Stimulated activated CD4-positive, alpha-beta T cell treated with anti-CD3 and anti-CD28 coated beads, Interleukin-1b, Interleukin-23, amount 100 ng/mL, for 24 hours (primary cell): ENCODE measurements at regions not wholly inside any gene's neighbourhood (a gene's known extent, or its start where the extent isn't known, plus 50 kb on each side); places are given as distances from the start of the nearest gene placed in this dataset.

ENCODE experiments used
- DNase-seq, 4 experiments: peaks; one replicate each; pipeline ENCODE4 v3.0.0-alpha.2; 2020; ENCODE audit warnings: low read depth in 4 of 4, low spot score in 1 of 4

DNA sequence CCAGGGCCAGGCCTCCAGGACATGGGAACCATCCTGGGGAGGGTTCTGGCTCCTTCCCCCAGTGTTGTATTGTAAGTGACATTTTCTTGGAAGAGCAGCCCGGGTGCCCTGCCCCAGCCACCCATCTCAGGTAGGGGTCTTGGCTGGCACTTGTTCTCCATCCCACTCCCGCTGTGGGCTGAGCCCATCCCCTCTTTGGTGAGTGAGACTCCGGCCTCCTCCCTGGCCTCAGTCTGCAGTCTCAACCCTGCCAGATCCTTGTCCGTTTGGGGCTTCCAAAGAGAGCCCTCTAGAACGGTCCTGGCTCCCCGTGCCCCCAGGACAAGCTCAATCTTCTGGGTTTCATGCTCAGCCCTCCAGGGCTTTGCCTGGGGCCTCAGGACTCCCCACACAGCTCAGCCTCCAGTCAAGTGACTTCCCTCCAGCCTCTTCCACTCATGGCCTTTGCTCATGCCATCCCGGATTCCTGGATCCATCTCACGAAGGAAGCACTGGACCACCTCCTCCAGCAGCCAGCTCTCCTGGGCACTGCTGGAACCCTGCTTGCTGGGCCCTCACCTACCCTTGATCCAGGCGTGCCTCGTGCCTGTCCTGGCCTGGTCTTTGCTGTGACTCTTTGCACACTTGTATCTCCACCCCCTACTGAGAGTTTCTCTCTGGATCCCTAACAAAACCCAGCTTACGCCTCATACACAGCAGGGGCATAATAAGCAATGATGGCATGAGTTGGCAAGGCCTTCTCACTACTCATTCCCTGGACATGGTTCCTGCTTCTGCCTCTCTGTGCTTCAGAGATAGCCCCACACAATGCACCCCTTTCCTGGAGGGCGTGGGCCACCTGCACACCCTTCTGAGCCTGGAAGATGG lies 297.4 kb upstream of the RTL1 start:
- DNase-seq, result no peak

DNA sequence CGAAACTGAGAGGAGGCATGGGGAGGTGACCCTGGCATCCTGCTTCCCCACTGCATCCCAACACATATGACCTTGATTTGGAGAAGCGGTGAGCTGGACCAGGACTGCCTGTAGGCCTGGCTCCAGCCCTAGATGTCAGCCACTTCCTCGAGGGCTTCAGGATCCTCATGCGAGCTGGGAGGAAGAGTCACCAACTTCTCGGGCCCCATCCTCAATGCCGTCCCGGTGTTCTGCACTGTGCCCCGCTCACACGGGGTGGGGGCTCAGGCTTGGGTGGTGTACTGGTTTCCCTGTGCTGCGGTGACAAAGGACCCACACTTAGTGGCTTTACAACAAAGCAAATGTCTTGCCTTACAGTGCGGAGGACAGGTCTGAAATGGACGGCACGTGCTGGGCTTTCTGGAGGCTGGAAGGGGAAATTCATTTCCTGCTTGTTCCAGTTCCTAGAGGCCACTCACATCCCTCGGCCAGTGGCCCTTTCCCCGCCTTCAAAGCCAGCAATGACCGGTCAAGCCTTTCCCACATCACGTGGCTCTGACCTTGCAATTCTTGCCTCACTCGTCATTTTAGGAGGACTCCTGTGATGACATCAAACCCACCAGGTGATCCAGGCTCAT lies 298.1 kb upstream of the RTL1 start:
- DNase-seq, result no peak

DNA sequence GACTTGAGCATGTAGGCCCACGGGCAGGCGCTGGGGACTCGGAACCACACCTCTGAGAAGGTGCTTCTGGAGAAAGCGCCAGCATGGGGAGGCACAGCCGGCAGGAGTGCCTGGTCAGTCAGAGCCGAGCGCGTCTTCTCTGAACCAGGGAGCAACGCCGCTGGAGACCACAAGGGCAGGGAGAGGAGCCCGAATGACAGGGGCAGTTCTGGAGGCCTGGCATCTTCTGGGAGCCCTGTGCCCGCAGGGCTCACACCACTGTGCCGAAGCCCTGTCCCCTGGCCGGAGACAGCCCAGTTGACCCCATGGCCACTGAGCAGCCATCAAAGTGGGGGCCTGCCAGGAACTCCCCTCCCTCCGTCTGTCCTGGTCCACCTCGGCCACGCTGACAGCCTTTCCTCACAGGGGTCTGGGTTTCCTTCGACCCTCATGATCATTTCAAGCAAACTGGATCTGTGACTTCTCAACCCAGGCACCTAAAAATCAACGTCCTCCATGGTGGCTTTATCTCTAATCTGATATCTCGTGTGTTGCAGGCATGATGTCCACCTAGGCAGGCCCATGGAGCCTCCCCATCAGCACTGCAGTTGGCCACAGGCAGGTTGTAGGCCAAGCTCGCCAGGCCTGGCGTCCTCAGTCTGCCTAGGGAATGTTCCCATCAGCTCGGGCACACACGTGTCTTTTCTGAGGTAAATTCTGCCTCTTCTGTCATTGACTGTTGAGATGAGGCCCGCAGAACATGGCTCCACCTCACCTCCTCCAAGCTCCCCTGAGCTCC lies 299.3 kb upstream of the RTL1 start:
- no peak for DNase-seq

DNA sequence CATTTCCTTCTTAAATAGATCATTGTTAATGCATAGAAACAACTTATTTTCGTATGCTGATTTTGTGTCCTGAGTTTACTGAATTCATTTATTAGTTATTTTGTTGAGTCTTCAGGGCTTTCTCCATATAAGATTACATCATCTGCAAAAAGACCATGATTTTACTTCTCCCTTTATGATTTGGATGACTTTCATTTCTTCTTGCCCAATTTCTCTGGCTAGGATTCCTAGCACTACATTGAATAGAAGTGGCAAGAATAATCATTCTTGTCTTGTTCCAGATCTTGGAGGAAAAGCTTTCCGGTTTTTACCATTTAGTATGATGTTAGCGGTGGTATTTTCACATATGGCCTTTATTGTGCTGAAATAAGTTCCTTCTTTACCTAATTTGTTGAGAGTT lies 303.0 kb upstream of the RTL1 start:
- no peak for DNase-seq

DNA sequence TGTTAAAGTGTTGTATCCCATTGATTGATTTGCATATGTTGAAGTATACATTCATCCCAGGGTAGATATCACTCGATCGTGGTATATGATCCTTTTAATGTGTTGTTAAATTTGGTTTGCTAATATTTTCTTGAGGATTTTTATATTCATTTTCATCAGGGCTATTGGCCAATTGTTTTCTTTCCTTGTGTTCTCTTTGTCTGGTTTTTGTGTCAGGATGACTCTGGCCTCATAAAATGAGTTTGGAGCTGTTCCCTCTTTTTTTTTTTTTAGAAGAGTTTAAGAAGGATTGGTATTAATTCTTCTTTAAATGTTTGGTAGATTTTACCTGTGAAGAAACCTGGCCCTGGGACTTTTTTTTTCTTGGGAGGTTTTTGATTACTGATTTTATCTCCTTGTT lies 303.5 kb upstream of the RTL1 start:
- no peak for DNase-seq

DNA sequence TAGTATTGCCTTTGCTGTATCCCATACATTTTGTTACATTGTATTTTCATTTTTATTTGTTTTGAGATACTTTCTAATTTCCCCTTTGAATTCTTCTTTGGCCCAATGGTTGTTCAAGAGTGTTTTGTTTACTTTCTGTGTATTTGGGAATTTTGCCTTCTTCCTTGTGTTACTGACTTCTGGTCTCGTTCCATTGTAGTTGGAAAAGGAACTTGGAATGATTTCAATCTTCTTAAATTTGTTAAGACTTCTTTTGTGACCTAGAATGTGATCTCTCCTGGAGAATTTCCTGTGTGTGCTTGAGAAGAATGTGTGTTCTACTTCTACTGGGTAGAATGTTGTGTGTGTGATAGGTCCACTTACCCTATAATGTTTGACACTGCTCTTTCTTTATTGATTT lies 304.4 kb upstream of the RTL1 start:
- no peak for DNase-seq

DNA sequence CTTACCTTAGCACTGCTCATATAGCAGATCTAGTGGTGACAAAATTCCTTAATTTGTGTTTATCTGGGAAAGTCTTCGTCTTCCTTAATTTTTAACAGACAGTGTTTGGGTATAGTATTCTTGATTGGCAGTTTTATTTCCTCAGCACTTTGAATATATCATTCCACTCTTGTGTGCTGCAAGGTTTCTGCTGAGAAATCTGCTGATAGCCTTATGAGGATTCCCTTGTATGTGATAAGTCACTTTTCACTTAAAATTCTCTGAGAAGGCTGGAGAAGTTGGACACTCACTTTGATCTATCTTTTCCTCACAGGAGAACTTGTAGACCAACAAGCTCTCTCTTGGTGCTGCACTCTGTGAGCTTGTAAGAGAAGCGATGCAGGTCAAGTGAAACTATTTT lies 306.1 kb upstream of the RTL1 start:
- no peak for DNase-seq

DNA sequence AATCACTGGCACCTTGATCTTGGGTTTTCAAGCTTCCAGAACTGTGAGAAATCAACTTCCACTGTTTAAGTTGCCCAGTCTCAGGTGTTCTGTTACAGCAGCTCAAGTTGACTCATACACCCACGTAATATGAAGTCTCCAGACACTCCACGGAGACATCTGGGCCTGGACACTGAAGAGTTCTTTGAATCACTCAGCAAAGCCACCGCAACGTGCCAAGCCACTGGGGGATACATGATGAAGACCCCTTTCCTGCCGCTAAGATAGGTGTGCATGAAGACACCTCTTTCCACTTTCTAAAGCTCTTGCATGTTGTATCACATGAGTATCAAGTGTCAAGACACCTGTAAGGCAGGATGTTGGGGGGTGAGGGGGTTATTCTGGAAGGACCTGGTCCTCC lies 311.7 kb upstream of the RTL1 start:
- no peak for DNase-seq

DNA sequence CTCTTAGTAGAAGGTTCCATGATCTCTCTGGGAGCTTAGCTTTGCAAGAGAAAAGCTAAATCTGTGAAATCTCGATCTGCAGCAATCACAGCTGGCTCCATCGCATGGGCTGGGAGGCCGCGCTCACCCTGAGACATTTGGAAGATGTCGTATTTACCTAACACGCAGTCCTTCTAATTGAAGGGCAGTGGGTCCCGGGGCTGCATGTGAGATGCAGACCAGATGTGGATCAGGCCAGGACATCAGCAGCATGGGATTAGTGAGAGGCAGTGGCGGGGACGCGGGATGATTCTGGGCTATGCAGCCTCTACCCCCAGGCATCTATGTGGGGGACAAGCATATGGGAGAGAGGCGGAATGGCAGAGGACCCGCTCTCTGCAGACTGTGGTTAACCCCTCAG lies 312.4 kb upstream of the RTL1 start:
- no peak for DNase-seq

DNA sequence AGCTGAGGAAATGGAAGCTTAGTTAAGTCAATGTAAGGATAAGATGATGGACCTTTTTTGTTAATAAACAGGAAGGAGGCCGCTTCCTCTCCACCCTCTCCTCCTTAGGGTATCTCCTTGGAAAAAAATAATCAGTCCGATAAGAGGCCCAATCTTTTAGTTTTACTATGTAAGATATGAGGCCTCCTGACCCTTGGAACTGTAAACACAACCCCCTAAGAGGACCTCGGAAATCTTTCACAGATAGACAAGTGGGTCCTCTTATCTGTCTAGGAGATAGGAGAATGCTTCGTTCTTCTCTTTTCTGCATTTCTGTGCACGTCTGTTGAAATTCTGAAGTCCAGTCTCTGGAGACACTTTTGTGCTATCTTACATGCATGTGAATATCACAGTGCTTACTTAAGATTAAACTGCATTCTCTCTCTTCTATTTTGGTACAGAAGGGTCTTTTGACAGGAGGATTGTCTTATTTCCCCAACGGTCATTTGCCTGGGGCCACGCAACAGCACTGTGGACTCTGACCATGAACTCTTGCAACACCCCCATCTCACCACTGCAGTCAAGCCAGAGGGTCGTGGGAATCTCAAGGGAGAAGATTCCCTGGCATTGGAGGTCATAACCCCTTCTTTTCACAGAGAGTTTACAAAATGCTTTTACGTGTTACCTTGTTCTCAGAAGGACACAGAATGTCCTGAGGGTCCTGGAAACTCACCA lies 313.0 kb upstream of the RTL1 start:
- no peak for DNase-seq

DNA sequence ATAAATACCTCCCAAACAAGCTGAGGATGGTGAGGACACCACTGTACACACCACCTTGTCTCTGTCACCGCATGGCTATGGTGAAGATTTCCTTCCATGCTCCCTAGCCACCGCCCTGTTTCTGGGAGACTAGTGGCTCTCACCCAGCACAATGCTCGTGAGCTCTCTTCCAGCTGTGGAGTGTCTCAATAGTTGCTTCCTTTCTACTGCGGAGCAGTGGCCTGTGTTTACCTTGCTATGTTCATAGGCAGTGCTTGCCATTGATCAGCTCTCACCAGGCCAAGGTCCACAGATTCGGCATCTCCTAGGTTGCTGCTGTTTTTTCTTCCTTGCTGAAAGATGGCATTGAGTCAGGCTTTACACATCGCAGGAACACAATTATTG lies 313.6 kb upstream of the RTL1 start:
- DNase-seq, result no peak

DNA sequence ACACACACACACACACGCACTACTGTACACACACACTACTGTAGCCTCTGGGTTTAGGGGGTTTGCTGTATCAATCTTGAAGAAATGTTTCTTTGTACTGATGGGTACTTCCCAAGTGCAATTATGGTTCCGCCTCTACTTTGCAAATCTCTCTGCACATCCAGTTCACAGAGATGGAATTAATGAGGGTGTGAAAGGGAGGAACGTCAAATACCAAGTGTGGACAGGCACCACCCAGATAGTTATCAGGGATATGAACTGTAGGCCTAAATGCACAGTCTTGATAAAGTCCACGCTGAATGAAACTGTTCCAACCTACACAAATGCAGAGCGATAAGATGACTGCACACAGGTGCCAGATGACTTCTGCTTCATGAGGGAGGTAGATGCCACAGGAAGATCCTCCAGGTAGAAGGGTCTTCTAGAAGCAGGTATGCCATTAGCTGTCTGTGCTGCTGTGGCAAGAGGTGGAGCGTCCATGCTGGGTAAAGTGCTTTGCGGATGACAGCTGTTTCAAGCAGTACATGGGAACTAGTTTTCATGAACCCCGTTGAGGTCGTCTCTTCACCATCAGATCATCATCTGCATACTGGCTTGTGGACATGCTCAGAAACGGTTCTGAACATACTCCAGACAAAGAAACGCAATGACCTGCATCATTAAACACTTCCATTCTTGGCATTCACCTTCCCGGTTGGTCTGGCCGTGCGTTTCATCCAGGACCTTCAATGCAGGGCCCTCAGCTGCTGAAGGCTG lies 314.3 kb upstream of the RTL1 start:
- no peak for DNase-seq

DNA sequence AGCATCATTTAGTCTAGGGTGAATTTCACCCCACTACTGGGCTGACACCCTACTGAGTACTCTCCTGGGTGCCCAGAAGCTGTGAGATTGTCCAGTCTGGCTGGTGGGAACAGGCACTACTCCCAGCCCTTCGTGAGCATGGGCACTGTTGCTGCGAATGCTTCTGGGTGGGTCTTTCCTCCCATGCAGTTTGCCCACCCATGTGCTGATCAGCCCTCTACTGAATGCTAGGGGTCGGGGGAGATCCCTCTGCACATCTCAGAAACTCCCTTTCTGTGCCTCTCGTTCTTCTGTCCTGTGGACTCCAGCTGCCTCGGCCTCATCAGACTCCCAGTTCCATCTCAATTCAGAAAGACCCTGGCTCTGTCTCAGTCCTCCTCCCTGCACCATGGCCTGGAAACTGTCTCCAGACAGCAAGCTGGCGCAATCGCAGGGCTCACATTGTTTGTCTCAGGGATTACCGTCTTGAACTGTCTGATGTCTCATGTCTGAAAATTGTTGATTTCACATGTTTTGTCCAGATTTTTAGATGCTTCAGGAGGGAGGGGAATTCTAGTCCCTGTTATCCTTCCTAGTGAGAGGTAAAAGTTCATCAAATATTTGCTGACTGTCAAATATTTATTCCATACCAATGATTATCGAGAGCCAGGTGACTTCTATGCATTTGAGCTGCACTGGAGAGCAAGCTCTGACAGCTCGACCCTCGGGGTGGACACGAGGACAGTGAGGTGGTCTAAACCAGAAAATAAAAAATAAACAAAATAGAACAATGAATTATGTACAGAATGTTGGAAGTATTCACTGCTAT lies 316.6 kb upstream of the RTL1 start:
- no peak for DNase-seq

DNA sequence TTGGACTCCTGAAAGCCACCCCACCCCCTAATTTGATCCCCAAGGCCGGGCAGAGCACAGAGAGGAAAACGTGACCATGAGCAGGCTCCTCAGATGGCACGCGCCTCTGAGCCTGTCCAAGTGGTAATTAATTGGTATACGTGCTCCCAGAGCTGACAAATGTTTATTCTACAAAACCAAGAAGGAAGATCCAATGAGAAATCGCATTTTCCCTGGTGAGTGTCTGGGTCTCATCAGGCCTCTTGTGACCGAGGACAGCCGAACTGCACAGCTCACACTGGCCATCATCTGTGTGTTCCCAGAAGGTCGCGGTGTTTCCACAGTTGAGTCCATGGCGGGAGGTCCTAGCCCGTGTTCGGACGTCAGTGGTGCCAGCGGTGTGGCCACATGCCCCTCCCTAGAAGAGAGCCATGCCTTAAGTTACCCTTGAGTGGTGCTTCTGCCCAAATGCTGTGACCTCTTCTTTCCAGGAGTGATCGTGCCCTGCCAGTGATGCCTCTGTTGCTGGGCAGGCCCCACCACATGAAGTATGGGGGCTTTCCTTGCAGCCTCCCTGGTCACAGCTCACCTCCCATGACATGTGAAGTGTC lies 317.5 kb upstream of the RTL1 start:
- DNase-seq, result no peak

DNA sequence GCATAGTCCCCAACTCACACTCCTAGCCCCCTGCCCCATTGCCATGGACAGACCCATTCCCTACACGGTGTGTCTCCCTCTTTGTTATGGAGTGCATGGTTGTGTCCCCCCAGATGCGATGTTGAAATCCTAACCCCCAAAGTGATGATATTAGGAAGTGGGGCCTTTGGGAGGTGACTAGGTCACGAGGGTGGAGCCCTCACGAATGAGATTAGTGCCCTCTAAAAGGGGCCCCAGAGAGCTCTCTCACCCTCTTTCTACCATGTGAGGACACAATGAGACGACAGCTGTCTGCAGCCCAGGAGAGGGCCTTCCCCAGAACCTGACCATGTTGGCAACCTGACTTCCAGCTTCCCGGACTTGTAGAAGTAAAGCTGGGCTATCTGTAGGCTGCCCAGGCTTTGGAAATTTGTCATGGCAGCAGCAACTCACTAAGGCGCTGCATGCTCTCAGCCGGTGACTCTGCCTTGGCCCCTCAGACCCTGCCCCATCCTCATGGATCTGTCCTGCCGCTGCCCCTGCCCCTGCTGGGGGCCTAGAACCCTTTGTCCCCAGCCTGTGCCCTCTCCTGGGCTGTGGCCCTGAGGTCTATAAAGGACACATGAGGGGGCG lies 318.1 kb upstream of the RTL1 start:
- no peak for DNase-seq

DNA sequence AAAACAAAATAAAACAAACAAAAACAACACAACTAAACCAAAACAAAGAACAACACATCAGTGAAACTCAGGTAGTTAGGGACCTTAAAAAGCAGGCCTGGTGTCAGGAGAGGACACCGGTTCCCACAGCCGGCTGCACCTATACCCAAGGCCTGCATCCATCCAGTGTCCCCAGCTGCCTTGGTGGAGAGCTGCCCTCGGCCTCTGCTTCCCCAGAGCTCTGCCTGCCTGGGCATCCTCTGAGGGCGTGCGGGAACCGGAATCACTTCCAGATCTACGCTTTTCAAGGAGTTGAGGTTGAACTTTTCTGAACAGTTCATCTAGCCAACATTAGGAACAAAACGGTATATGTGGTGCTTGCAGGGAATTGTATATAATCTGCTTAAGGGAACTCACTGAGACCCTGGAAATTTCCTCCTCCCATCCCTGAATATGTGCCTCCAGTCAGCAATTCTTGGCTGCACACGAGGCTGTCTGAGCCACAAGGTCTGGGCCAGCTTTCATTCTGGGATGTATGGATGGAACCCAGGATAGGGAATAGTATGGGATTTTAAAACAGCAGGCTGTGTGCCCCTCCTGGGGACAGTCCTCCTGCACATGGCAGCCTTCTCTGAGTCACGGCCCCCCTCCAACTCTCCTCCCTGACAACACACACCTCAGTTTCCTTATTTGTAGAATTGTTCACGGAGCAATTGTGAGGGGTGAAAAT lies 319.0 kb upstream of the RTL1 start:
- DNase-seq, result no peak

DNA sequence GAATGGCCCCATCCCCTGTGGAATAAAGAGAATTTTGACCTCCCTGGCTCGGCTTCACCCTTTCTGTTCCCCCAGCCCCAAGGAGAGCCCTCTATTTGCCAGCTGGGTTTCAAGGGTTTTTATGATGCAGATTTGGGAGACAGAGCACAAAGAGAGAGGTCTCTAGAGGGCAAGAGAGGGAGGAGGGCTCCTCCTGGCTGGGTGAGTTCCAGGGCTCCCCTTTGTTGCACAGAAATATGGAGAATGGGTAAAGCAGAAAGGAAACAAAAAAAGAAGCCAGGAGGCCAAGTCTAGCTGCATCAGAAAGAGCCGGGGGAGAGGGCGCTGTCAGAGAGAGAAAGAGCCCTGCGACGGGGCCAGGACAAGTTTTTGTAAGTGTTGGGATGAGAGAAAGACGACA lies 319.6 kb upstream of the RTL1 start:
- DNase-seq, result no peak

DNA sequence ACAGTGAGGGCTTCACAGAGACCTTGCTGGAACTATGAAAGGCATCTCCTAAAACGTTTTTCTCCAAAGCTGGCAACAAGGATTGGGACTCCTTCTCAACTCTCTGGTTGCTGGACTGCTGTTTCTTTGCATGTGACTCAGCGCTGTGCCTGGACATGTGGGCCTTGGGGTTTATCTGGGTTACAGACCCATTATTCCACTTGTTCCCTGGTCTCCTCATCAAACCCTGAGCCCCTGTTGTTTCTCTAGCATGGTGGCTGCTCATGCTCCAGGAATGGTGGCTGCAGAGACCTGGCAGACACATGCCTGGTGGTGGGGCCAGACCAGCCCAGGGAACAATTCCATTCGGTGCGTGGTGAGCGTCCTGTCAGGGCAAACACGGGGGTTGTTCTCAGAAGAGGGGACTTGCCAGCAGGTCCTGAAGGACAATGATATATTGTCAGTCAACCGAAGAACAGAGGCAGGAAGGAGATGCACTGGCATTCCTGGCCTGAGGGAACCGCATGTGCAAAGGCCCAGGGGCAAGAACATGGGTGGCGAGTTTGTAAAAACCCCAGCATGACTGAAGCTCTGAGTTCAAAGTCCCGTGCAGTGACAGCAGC lies 320.1 kb upstream of the RTL1 start:
- DNase-seq, result no peak
